ENCODE measurements at regions not wholly inside any gene's neighbourhood (a gene's known extent, or its start where the extent isn't known, plus 50 kb on each side); places are given as distances from the start of the nearest gene placed in this dataset. TPM values are rescaled to one million over a fixed set of nuclear protein-coding genes. Genes with fewer than 3 reads are reported as not detected.
"Not testable (repeated sequence)": the region's sequence is repeated elsewhere in the genome, so short reads cannot be mapped to it uniquely, and the experiment has no call there.

DNA sequence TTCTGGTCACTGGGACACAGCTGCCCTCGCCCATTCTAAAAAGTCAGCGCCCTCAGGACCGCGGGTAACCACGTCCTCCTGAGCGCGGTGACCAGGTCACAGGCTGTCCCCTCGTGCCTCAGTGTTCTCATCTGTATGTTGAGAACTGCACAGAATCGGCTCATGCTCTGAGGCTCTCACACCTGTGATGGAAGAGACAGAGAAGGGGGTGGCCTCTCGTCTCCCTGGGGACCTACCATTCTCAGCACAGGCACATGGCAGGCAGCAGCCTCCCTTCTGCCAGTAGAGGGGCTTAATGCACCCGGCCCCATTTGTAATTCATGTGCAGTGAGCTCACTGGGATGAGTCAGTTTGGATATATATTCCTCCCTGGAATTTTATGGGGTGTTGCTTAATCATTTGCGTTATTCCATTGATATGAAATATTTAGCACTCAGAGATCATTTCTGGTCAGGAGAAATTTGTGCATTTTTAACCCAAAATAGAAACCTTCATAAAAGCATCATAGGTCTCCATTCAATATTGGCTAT lies 51.9 kb upstream of the ROPN1B start:
- not testable (repeated sequence) for DNase-seq

- not testable (repeated sequence) for DNase-seq
These were observed 51.0 kb upstream of the ROPN1B start for GRCh38 chr3:125918024-125918423.

GRCh38 chr3:125918451-125918850 lies 50.5 kb upstream of the ROPN1B start:
- DNase-seq: not testable (repeated sequence)

DNA sequence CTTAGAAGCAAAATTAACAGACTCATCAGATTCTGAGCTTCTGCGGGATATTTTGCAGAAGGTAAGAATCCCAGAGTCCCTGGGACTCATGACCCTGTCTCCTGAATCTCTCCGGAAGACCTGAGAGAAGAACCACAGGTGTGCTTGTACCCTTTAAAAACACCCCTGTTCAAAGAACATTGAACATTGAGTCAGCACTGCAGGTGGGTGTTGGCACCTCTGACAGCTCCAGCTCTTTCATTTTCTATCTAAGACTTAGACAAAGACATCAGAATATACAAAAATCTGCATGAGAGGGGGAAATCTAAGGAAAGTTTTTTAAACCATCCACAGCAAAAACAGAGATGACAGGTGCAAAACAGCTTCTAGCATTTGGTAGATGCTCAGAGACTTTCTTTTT lies 50.1 kb upstream of the ROPN1B start:
- DNase-seq: not testable (repeated sequence)

Small RNA genes in the stretch of these regions (small RNA-seq; reads per million reads assigned to genes)
- gene AC092902.1: not detected
- not detected for gene AF186996.2
- gene AF186996.3: not detected
- not detected for gene MIR548I1
- gene SNRPCP11: not detected

All from occipital lobe (tissue), 2 donors.